Endothelial cell of umbilical vein (primary cell): ENCODE measurements at regions not wholly inside any gene's neighbourhood (a gene's known extent, or its start where the extent isn't known, plus 50 kb on each side); places are given as distances from the start of the nearest gene placed in this dataset.

Experiments used
- BruUV-seq: library from RNA; stranded (reverse); fragments of 400-500 nt; replicated peaks from 2 replicates; lab custom pipeline; 2021; lab: Mats Ljungman, UMichigan
- CTCF ChIA-PET: fragments of 300-600, 350-600 bp; sonication (Branson Sonifier 250); formaldehyde crosslinking; loops from one replicate; lab custom pipeline; 2021; ENCODE audit warnings: antibody characterized with exemption, inconsistent platforms; lab: Charles Lee
- POLR2A ChIA-PET: fragments of 300-600, 350-600 bp; sonication (Branson Sonifier 250); formaldehyde crosslinking; loops from one replicate; lab custom pipeline; 2021; ENCODE audit warnings: antibody characterized with exemption, inconsistent platforms; lab: Charles Lee
- DNase-seq: peaks from one replicate; pipeline ENCODE4 v3.0.0-alpha.2; 2011; ENCODE audit warnings: low read depth, low spot score
- FAIRE-seq: peaks from 2 replicates; lab custom pipeline; 2011; peaks lifted over from hg19 to GRCh38; lab: Jason Lieb, UNC
- H2AFZ ChIP-seq: 2 replicates; pipeline ENCODE4 v1.6.0; 2012; ENCODE audit warnings: low read depth, low read length, control low read depth, inconsistent platforms
- H3K27ac ChIP-seq: 2 replicates; pipeline ENCODE4 v1.5.1; 2011; ENCODE audit warnings: low read depth, mild to moderate bottlenecking, control low read depth, low read length, moderate library complexity; ENCODE audit not compliant: insufficient read depth
- H3K27me3 ChIP-seq, 2 experiments: 2 replicates each; pipeline versions ENCODE4 v1.6.0 to v1.6.1; 2011; ENCODE audit warnings: low read length in 2 of 2, mixed read lengths in 1 of 2; ENCODE audit not compliant: control insufficient read depth in 2 of 2, insufficient read depth in 2 of 2
- H3K36me3 ChIP-seq, 2 experiments: 2 replicates in 1 of 2; 3 replicates in 1 of 2; pipeline ENCODE4 v1.5.1; 2011; ENCODE audit warnings: low read length in 2 of 2, mild to moderate bottlenecking in 1 of 2, moderate library complexity in 1 of 2; ENCODE audit not compliant: control insufficient read depth in 2 of 2, insufficient read depth in 2 of 2; ENCODE audit errors: extremely low read depth in 1 of 2
- H3K4me1 ChIP-seq: 3 replicates; pipeline ENCODE4 v1.5.1; 2011; ENCODE audit warnings: mild to moderate bottlenecking, low read length; ENCODE audit not compliant: control insufficient read depth, insufficient read depth; ENCODE audit errors: extremely low read depth
- H3K4me2 ChIP-seq: 2 replicates; pipeline ENCODE4 v1.6.1; 2011; ENCODE audit warnings: low read length, control low read depth, mixed read lengths; ENCODE audit not compliant: insufficient read depth
- H3K4me3 ChIP-seq, 3 experiments: fragments of 200-600 bp in 1 of 3; sonication (generic), shearing (Covaris generic) in 1 of 3; replicated peaks in 1 of 3; 2 replicates each; pipeline ENCODE4 v1.5.1; 2011 to 2016; ENCODE audit warnings: control low read depth in 3 of 3, low read length in 3 of 3, mild to moderate bottlenecking in 2 of 3, inconsistent platforms in 1 of 3, low read depth in 1 of 3, moderate library complexity in 1 of 3; ENCODE audit not compliant: insufficient read depth in 1 of 3
- H3K79me2 ChIP-seq: 2 replicates; pipeline ENCODE4 v1.6.0; 2012; ENCODE audit warnings: low read length, inconsistent platforms; ENCODE audit not compliant: control insufficient read depth, insufficient read depth
- H3K9ac ChIP-seq: replicated peaks from 2 replicates; pipeline ENCODE3; 2011; ENCODE audit warnings: low read length, control low read depth; ENCODE audit not compliant: insufficient read depth; ENCODE audit errors: extremely low read depth
- H3K9me1 ChIP-seq: replicated peaks from 3 replicates; pipeline ENCODE4 v1.6.0; 2011; ENCODE audit warnings: mild to moderate bottlenecking, low read length; ENCODE audit not compliant: control insufficient read depth, insufficient read depth; ENCODE audit errors: extremely low read depth
- H3K9me3 ChIP-seq: replicated peaks from 2 replicates; pipeline ENCODE4 v1.5.1; 2012; ENCODE audit warnings: low read length, inconsistent platforms; ENCODE audit not compliant: control insufficient read depth, insufficient read depth
- H4K20me1 ChIP-seq: replicated peaks from 2 replicates; pipeline ENCODE3; 2011; ENCODE audit warnings: mild to moderate bottlenecking, low read length; ENCODE audit not compliant: control insufficient read depth, insufficient read depth; ENCODE audit errors: extremely low read depth
- EZH2 ChIP-seq: IDR thresholded peaks from 2 replicates; pipeline ENCODE4 v1.6.1; 2012; ENCODE audit warnings: borderline replicate concordance, low read depth, mild to moderate bottlenecking, moderate library complexity, low read length, inconsistent platforms; ENCODE audit not compliant: severe bottlenecking
- FOS ChIP-seq: IDR thresholded peaks from 2 replicates; pipeline ENCODE4 v1.6.1; 2011; ENCODE audit warnings: mild to moderate bottlenecking, low read length, moderate library complexity, borderline replicate concordance; ENCODE audit not compliant: insufficient read depth
- GATA2 ChIP-seq: IDR thresholded peaks from 2 replicates; pipeline ENCODE4 v1.7.0; 2011; ENCODE audit warnings: low read depth, mild to moderate bottlenecking, moderate library complexity, mixed read lengths, low read length; ENCODE audit not compliant: insufficient read length, insufficient read depth
- JUN ChIP-seq: IDR thresholded peaks from 2 replicates; pipeline ENCODE4 v1.6.1; 2011; ENCODE audit warnings: borderline replicate concordance, low read depth; ENCODE audit not compliant: insufficient read length, insufficient read depth
- MYC ChIP-seq: IDR thresholded peaks from one replicate; pipeline ENCODE4 v1.6.1; 2011; ENCODE audit warnings: mild to moderate bottlenecking, low read depth, low read length
- POLR2A ChIP-seq: IDR thresholded peaks from 2 replicates; pipeline ENCODE4 v1.6.1; 2012; ENCODE audit warnings: low read depth, mild to moderate bottlenecking, control low read depth, low read length
- POLR2AphosphoS5 ChIP-seq: IDR thresholded peaks from 2 replicates; pipeline ENCODE4 v1.6.1; 2012; ENCODE audit warnings: low read depth, mild to moderate bottlenecking, control low read depth, low read length, moderate library complexity; ENCODE audit not compliant: insufficient read depth
- dilution Hi-C: fragments of 300-500 bp; cut with MboI; formaldehyde crosslinking; loops from one replicate; pipeline ENCODE4 v1.15.0; 2019; ENCODE audit warnings: low sequenced_read_pairs; ENCODE audit not compliant: extremely low pct_ligation_motif_present
- intact Hi-C: fragments of 100-400 bp; cut with micrococcal nuclease; formaldehyde crosslinking; loops from one replicate; pipeline ENCODE4 v1.10.0; 2022
- TF ChIP-seq, protein P1 (sequence below), 2 donors: IDR thresholded peaks; 1 replicate in 1 of 2; 2 replicates in 1 of 2; pipeline ENCODE4 v1.5.1; 2011; ENCODE audit warnings: low read length in 2 of 2, mild to moderate bottlenecking in 2 of 2, moderate library complexity in 2 of 2, control low read depth in 1 of 2, inconsistent platforms in 1 of 2, low read depth in 1 of 2; ENCODE audit not compliant: insufficient read depth in 1 of 2; ENCODE audit errors: extremely low read depth in 1 of 2
- TF ChIP-seq, protein P2 (sequence below): IDR thresholded peaks from 2 replicates; pipeline ENCODE4 v1.6.1; 2011; ENCODE audit not compliant: insufficient read depth, insufficient read length

DNA sequence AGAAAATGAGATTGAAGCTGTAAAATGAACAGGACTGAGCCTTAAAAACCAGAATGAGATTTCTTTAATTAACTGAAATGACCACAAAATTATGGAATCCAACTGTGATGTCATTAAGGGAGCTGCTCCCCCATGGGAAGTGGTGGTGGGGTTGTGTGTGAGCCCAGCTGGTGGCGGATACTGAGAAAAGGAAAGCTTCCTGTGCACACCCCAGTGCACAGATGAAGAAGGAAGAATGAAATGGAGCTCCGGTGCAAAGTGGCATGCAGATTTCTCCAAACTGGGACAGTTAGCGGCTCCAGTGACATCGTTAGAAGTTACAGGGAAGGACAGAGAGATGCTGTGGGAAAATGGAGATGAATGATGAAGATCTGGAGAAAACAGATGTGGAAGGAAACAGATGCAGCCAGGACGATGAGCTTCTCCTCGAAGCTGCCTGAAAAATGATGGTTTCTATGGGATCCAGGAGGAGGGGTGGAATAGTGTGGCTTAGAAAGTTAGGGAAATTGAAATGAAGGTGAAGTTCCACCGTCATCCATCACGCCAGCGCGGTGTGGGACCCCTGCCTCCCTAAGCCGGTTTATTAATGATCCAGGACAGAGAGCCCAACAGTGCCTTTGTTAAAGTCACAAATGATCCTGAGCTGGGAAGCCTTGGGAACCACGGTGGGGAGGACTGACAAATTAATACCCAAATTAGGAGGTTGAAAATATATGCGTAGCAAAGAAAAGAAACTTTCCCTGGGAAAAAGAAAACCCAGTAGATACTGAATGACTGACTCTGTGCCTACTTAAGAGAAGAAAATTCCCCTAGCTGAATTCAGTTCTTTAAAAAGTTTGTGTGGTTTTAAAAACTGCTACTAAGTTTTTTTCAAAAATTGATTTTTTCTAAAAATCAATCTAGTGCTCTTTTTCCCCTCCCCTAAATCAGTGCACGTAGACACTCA lies 77.2 kb downstream of the TSN start:
- Histone ChIP-seq H3K27ac (no peak overlapping the region), H3K4me1 (no peaks in the 10 kb centered on the region), H4K20me1 (no peaks in the 10 kb centered on the region), H3K4me2 (no peak overlapping the region), H2AFZ (no peak overlapping the region), H3K36me3 (no peaks in the 10 kb centered on the region), H3K9ac (no peak overlapping the region), H3K4me3 (no peak overlapping the region), H3K9me1 (no peaks in the 10 kb centered on the region), H3K9me3 (no peaks in the 10 kb centered on the region), H3K27me3 (no peaks in the 10 kb centered on the region), H3K79me2 (no peaks in the 10 kb centered on the region)
- CTCF ChIA-PET, result interaction anchor here (0.7 kb wide), 1 partner anchor 12 kb away, joined by 3 read pairs; no protein-coding TSS in a partner anchor
- BruUV-seq, result no TSS peak
- FAIRE-seq (no peak), DNase-seq (no peak)
- POLR2A ChIA-PET, result no interaction called here
- TF ChIP-seq EZH2 (no peak), MYC (no peak), JUN (no peak), FOS (no peak), POLR2A (no peak), GATA2 (no peak), POLR2AphosphoS5 (no peak)
- TF ChIP-seq, protein P1, sequence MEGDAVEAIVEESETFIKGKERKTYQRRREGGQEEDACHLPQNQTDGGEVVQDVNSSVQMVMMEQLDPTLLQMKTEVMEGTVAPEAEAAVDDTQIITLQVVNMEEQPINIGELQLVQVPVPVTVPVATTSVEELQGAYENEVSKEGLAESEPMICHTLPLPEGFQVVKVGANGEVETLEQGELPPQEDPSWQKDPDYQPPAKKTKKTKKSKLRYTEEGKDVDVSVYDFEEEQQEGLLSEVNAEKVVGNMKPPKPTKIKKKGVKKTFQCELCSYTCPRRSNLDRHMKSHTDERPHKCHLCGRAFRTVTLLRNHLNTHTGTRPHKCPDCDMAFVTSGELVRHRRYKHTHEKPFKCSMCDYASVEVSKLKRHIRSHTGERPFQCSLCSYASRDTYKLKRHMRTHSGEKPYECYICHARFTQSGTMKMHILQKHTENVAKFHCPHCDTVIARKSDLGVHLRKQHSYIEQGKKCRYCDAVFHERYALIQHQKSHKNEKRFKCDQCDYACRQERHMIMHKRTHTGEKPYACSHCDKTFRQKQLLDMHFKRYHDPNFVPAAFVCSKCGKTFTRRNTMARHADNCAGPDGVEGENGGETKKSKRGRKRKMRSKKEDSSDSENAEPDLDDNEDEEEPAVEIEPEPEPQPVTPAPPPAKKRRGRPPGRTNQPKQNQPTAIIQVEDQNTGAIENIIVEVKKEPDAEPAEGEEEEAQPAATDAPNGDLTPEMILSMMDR (IDR thresholded peaks at IDR 0.05; ENCODE audit: extremely low read depth in 1 of 2, insufficient read depth in 1 of 2, low read depth in 1 of 2, low read length in 2 of 2), result no peak
- TF ChIP-seq, protein P2, sequence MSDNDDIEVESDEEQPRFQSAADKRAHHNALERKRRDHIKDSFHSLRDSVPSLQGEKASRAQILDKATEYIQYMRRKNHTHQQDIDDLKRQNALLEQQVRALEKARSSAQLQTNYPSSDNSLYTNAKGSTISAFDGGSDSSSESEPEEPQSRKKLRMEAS, result no peak
- dilution Hi-C loops, result no loop called here
- intact Hi-C loops, result no loop called here
